ENCODE measurements at regions not wholly inside any gene's neighbourhood (a gene's known extent, or its start where the extent isn't known, plus 50 kb on each side); places are given as distances from the start of the nearest gene placed in this dataset.

DNA sequence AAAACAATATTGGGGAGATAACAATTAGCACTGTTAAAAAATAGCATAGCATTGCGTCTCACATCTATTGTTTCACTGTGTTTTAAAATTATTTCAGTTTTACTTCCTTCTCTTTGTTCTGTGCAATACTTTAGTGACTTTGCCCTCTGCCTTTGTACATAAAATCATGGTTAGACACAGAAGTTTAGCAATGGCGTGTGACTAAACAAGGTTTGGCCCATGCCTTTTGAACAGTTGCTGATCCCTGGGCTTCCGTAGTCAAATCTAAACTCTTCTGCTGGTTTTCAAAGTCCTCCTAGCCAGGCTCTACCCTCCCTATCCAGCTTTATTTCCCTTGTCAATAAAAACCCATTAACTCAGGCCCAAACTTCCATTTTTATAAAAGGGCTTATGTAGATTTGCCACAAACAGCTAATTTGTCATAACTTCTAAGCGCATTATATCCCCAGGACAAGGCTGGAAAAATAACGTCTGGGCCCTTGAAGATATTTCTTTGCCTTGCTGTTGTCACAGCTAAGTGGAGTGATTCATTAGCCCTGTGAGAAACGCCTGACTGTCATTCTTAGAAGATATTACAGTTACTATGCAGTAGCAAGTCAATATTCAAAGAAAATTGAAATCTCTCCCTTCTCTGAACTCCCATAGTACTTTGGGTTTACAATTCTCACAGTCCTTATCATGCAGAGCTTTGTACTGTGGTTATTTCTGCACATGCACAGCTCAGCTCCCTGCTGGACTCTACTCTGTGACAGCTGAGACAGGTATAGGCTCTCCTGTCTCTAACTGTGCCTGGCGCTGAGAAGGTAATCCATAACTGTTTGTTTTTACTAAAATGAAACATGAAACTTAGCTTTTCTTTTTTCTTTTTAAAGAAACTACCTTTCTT is 123.4 kb upstream of the SLC24A5 start:
- DNase-seq (ENCODE audit: low spot score) = no peak

- DNase-seq (ENCODE audit: low spot score) = no peak
Observed at GRCh38 chr15:47998619-47999019, 122.2 kb upstream of the SLC24A5 start.

DNA sequence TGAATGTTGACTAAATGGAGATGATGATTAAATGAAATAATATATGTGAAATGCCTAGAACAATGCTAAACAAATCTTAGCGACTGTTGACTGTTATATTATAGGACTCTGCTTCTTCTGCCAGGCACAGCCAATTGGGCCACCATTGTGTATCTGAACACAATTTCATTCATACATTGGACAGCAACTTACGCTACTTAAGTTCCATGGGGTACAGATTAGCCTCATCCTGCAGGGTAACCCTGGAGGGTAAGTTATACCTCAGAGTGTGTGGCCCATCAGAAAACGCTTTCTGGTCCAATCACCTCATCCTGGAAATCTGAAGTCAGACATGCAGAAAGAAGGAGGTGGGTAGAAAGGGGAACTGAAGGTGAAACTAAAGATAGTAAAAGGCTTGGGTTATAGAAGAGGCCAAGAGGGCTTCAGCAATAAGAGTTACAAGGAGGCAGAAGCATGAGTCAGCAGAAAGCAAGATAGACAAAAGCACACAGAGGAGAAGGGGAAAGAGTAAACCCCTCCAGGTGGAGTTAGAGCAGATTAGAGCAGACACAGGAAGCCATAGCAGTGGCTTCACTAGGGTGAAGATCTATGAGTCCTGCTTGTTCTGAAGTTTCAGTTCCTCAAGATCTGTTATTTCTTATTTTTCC is 119.3 kb upstream of the SLC24A5 start:
- no peak for DNase-seq (ENCODE audit: low spot score)

DNA sequence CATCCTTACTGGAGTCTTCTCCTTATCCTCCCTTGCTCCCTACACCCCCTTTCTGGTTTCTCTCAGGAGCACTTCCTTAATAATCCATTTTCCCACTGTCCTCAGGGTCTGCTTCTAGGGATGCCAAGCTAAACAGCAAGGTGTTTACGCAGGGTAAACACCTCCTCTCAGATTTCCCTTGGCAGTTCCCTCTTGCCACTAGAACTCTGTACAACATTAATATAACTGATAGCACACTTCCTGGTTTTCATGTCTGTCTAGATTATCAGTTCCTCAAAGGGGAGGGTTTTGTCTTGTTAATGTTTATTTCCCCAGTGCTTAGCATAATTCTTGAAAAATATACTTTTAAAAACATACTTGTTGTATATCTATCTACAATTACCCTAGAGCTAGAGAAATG is 118.0 kb upstream of the SLC24A5 start:
- no peak for DNase-seq (ENCODE audit: low spot score)

- no peak for DNase-seq (ENCODE audit: low spot score)
Observed at GRCh38 chr15:48003441-48003840, 117.3 kb upstream of the SLC24A5 start.

- no peak for DNase-seq (ENCODE audit: low spot score)
Observed at GRCh38 chr15:48005077-48005476, 115.7 kb upstream of the SLC24A5 start.

GRCh38 chr15:48006031-48006511 is 114.7 kb upstream of the SLC24A5 start:
- DNase-seq (ENCODE audit: low spot score) = no peak

DNA sequence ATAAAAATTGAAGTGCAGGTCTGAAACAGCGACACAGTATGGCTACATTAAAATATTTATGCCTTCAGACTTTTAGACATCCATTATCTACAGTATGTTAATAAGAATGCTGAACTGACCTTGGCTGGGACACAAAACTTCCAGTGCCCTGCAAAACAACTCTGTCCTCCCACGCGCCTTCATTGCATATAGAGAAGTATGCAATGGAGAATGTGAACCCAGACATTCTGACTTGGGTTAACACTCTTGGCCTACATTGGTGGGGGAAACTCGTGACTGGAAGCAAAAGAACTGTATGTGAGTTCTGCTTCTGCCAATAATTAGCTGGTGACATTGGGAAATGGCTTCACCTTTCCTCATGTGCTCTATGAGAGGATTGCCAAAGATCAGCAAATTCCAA is 110.5 kb upstream of the SLC24A5 start:
- DNase-seq (ENCODE audit: low spot score) = no peak

DNA sequence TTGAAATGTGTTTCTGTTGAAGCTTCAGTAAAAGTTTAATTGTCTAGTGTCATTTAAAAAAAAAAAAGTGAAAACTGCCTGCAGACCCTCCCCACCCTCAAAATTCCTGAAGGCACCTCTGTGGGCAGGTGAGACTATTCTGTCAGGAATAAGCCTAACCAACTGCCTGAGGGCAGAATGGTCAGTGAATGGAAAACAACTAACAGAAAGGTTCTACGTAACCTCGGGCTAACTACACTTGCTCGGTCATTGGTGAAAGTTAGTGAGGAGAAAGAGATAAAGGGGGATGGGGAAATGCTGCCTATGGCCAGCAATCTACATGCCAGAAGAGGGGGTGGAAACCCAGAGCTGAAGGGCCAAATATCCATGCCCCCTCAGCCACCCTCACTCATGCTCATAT is 108.6 kb upstream of the SLC24A5 start:
- DNase-seq (ENCODE audit: low spot score) = no peak

- DNase-seq (ENCODE audit: low spot score) = no peak
Observed at GRCh38 chr15:48016865-48017264, 103.9 kb upstream of the SLC24A5 start.

DNA sequence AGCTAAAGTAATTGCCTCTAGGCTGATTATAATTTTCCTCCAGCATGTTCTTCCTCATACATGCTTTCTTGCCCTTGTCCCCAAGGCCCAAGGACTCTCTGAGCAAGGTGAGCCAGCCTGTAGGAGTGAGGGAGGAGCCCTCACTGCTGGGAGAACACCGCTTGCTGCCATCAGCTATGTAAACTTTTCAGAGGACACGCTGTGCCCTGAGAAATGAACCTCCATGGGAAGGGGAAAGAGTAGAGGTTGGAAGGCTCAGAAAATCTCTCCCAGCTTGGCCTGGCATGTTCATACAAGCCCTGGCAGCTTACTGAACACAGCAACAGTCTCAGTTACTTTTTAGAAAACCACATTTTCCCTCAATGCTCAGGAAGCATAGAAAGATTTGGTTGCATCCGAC is 103.0 kb upstream of the SLC24A5 start:
- DNase-seq (ENCODE audit: low spot score) = no peak

DNA sequence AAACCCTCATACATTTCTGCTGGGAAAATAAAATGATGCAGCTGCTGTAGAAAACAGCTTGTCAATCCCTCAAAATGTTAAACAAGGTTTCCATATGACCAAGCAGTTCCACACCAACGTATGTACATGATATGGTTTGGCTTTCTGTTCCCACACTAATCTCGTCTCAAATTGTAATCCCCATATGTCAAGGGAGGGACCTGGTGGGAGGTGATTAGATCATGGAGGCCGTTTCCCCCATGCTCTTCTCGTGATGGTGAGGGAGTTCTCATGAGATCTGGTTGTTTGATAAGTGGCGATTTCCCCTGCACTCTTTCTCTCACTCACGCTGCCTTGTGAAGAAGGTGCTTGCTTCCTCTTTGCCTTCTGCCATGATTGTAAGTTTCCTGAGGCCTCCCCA is 100.6 kb upstream of the SLC24A5 start:
- DNase-seq (ENCODE audit: low spot score) = no peak

GRCh38 chr15:48021336-48022086 is 99.3 kb upstream of the SLC24A5 start:
- DNase-seq (ENCODE audit: low spot score) = no peak

DNA sequence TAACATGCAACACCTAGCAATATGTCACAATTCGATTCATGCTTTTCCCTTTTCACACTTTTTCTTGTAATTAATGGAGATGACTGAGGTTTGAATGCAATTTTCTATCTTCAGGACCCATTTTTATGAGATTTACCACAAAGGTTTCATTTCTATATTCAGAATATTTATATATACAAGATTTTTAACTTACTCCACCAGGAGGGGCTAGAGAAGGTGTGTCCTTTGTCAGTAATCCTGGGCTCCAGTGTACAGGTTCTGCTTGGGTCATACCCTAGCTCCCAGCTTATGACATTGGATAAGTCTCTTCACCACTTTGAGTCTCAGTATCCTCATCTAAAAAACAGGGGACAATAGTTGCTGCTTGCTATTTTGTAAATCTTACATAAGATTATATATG is 95.7 kb upstream of the SLC24A5 start:
- DNase-seq (ENCODE audit: low spot score) = no peak

GRCh38 chr15:48028712-48029111 is 92.1 kb upstream of the SLC24A5 start:
- DNase-seq (ENCODE audit: low spot score) = no peak

DNA sequence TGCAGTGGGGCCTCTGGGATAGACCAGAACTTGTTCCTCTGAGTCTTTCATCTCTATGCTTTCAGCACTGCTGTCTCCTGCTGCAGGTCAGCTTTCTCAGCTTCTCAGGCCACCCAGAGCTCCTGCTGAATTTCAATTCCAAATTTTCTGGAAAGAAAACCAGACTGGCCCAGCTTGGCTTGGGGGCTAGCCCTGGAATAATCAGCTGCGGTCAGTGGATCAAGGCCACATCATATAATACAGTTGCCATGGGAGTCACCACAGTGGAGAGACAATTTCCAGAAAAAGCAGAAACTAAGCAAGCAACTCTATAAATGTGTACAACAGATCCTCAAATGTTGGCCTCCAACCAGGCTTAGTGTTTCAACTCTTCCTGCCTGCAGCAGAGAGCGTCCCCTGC is 91.1 kb upstream of the SLC24A5 start:
- no peak for DNase-seq (ENCODE audit: low spot score)

- no peak for DNase-seq (ENCODE audit: low spot score)
Observed at GRCh38 chr15:48031466-48031865, 89.3 kb upstream of the SLC24A5 start.

GRCh38 chr15:48031973-48032372 is 88.8 kb upstream of the SLC24A5 start:
- no peak for DNase-seq (ENCODE audit: low spot score)

GRCh38 chr15:48032911-48033310 is 87.9 kb upstream of the SLC24A5 start:
- no peak for DNase-seq (ENCODE audit: low spot score)

DNA sequence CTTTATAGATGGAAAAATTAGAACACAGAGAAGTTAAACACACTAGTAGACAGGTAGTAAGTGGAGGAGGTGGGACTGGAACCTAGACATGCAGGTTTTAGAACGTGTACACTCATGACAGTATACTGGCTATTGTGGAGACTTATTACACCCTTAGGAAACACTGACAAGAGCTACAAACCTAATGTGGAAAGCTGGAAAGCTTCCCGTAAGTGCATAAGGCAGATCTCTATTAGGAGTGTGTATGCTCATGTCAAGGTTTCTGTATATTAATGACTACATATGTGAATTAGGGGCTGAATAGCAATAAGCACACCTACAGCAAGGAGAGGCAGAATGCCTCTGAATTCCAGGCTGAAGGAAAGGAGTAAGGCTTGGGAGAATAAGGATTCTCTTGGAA is 82.6 kb upstream of the SLC24A5 start:
- no peak for DNase-seq (ENCODE audit: low spot score)

GRCh38 chr15:48040166-48040817 is 80.5 kb upstream of the SLC24A5 start:
- no peak for DNase-seq (ENCODE audit: low spot score)

DNA sequence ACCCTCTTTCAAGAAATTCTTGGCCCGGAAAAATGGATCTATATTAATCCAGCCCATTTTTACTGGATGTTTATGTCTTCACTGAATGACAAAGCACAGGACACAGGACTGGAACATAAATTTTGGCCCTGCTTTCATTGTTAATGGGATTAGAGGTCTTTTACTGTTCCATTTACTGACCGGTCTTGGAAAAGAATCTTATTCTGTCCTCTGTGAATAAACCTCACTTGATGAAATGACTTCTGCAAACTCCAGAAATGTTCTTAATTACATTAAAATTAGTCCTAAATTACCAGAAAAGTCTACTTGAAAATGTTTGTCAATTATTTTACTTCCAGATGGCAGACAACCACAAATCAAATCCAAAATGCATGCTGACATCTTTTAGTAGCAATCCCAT is 79.3 kb upstream of the SLC24A5 start:
- no peak for DNase-seq (ENCODE audit: low spot score)
